H1 (cell line): ENCODE measurements at regions not wholly inside any gene's neighbourhood (a gene's known extent, or its start where the extent isn't known, plus 50 kb on each side); places are given as distances from the start of the nearest gene placed in this dataset.

Source experiments
- CTCF ChIA-PET: fragments of 300-600 bp; sonication (Branson Sonifier 250); formaldehyde crosslinking; loops from one replicate; lab custom pipeline; 2021; ENCODE audit not compliant: partially characterized antibody; lab: Charles Lee
- POLR2A ChIA-PET: fragments of 300-600 bp; sonication (Branson Sonifier 250); formaldehyde crosslinking; loops from one replicate; lab custom pipeline; 2021; ENCODE audit warnings: inconsistent platforms; ENCODE audit not compliant: partially characterized antibody; lab: Charles Lee
- DNase-seq, 2 experiments: peaks; one replicate each; pipeline versions ENCODE4 v3.0.0 to v3.0.0-alpha.2; 2010 to 2022; ENCODE audit warnings: low spot score in 2 of 2, low read depth in 1 of 2, mixed read lengths in 1 of 2
- FAIRE-seq: peaks from 2 replicates; lab custom pipeline; 2011; peaks lifted over from hg19 to GRCh38; lab: Jason Lieb, UNC
- H2AFZ ChIP-seq: 2 replicates; pipeline ENCODE4 v1.8.1; 2012; ENCODE audit warnings: low read length, inconsistent platforms
- H2AK5ac ChIP-seq: 2 replicates; pipeline ENCODE4 v1.6.1; 2013; ENCODE audit warnings: low read depth, low read length
- H2BK120ac ChIP-seq: replicated peaks from 2 replicates; pipeline ENCODE3; 2013; ENCODE audit warnings: low read depth, low read length, inconsistent platforms
- H2BK12ac ChIP-seq: 2 replicates; pipeline ENCODE4 v1.6.1; 2013; ENCODE audit warnings: low read depth, low read length
- H2BK15ac ChIP-seq: 2 replicates; pipeline ENCODE4 v1.6.1; 2013; ENCODE audit warnings: low read length
- H2BK20ac ChIP-seq: 2 replicates; pipeline ENCODE4 v1.6.1; 2013; ENCODE audit warnings: low read length
- H2BK5ac ChIP-seq: 2 replicates; pipeline ENCODE4 v1.6.1; 2013; ENCODE audit warnings: low read depth, low read length
- H3K14ac ChIP-seq: 2 replicates; pipeline ENCODE4 v1.6.1; 2013; ENCODE audit warnings: inconsistent platforms; ENCODE audit not compliant: insufficient read length
- H3K18ac ChIP-seq: 2 replicates; pipeline ENCODE4 v1.6.1; 2013; ENCODE audit warnings: low read length; ENCODE audit errors: extremely low read depth
- H3K23ac ChIP-seq: 2 replicates; pipeline ENCODE4 v1.6.1; 2013; ENCODE audit warnings: inconsistent platforms; ENCODE audit not compliant: insufficient read length
- H3K23me2 ChIP-seq: 2 replicates; pipeline ENCODE4 v1.6.1; 2013; ENCODE audit warnings: low read depth, low read length
- H3K27ac ChIP-seq: 2 replicates; pipeline ENCODE4 v1.6.1; 2011; ENCODE audit warnings: low read depth, low read length, inconsistent platforms
- H3K27me3 ChIP-seq, 4 experiments: replicated peaks in 1 of 4; 1 replicate in 1 of 4; 2 replicates in 3 of 4; pipeline versions ENCODE4 v1.6.1 to v1.8.1; 2011 to 2013; ENCODE audit warnings: low read length in 3 of 4, mild to moderate bottlenecking in 3 of 4, inconsistent platforms in 2 of 4, mixed read lengths in 2 of 4, moderate library complexity in 1 of 4; ENCODE audit not compliant: control insufficient read depth in 3 of 4, insufficient read depth in 3 of 4; ENCODE audit errors: extremely low read depth in 1 of 4
- H3K36me3 ChIP-seq, 4 experiments: 2 replicates each; pipeline versions ENCODE4 v1.6.1 to v1.8.1; 2011 to 2013; ENCODE audit warnings: mild to moderate bottlenecking in 4 of 4, low read length in 3 of 4, moderate library complexity in 2 of 4, control low read depth in 1 of 4, inconsistent platforms in 1 of 4; ENCODE audit not compliant: insufficient read depth in 4 of 4, control insufficient read depth in 2 of 4
- H3K4ac ChIP-seq: replicated peaks from 2 replicates; pipeline ENCODE3; 2013; ENCODE audit warnings: low read length, low read depth, mixed read lengths, inconsistent platforms; ENCODE audit not compliant: insufficient read length
- H3K4me1 ChIP-seq, 4 experiments: replicated peaks in 1 of 4; 1 replicate in 1 of 4; 2 replicates in 3 of 4; pipeline versions ENCODE4 v1.6.1 to v1.8.1; 2011 to 2013; ENCODE audit warnings: low read length in 3 of 4, inconsistent platforms in 2 of 4, mixed read lengths in 1 of 4; ENCODE audit not compliant: insufficient read depth in 4 of 4, control insufficient read depth in 3 of 4
- H3K4me2 ChIP-seq, 2 experiments: 2 replicates each; pipeline versions ENCODE4 v1.6.1 to v1.8.1; 2011 to 2013; ENCODE audit warnings: low read depth in 2 of 2, low read length in 2 of 2, control low read depth in 1 of 2, inconsistent platforms in 1 of 2, mild to moderate bottlenecking in 1 of 2; ENCODE audit not compliant: insufficient read depth in 1 of 2
- H3K4me3 ChIP-seq, 4 experiments: fragments of 200-600, 300-600 bp in 1 of 4; sonication (generic), shearing (Covaris generic), sonication (Bioruptor Twin) in 1 of 4; 2 replicates each; pipeline versions ENCODE4 v1.5.1 to v1.8.1; 2011 to 2016; ENCODE audit warnings: low read length in 4 of 4, low read depth in 3 of 4, control low read depth in 2 of 4, inconsistent platforms in 2 of 4, mild to moderate bottlenecking in 2 of 4, mixed read lengths in 1 of 4, moderate library complexity in 1 of 4; ENCODE audit not compliant: insufficient read depth in 2 of 4; ENCODE audit errors: extremely low read depth in 1 of 4
- H3K56ac ChIP-seq: replicated peaks from 2 replicates; pipeline ENCODE3; 2013; ENCODE audit warnings: low read depth, mild to moderate bottlenecking, mixed read lengths, low read length, inconsistent platforms; ENCODE audit not compliant: insufficient read length
- H3K79me1 ChIP-seq: 2 replicates; pipeline ENCODE4 v1.6.1; 2013; ENCODE audit warnings: low read depth, low read length, control low read depth
- H3K79me2 ChIP-seq, 2 experiments: 2 replicates each; pipeline versions ENCODE4 v1.6.1 to v1.8.1; 2012 to 2013; ENCODE audit warnings: low read length in 2 of 2, mild to moderate bottlenecking in 2 of 2, inconsistent platforms in 1 of 2; ENCODE audit not compliant: insufficient read depth in 2 of 2, control insufficient read depth in 1 of 2
- H3K9ac ChIP-seq, 4 experiments: replicated peaks in 1 of 4; 1 replicate in 1 of 4; 2 replicates in 3 of 4; pipeline versions ENCODE4 v1.6.1 to v1.8.1; 2011 to 2013; ENCODE audit warnings: low read depth in 3 of 4, low read length in 3 of 4, control low read depth in 2 of 4, mild to moderate bottlenecking in 2 of 4, moderate library complexity in 2 of 4, inconsistent platforms in 1 of 4; ENCODE audit errors: extremely low read depth in 1 of 4
- H3K9me3 ChIP-seq, 2 experiments: 2 replicates each; pipeline versions ENCODE4 v1.6.1 to v1.8.1; 2012 to 2013; ENCODE audit warnings: mild to moderate bottlenecking in 2 of 2, moderate library complexity in 2 of 2, control low read depth in 1 of 2, inconsistent platforms in 1 of 2, low read depth in 1 of 2, low read length in 1 of 2, mixed read lengths in 1 of 2; ENCODE audit not compliant: insufficient read depth in 2 of 2
- H4K20me1 ChIP-seq, 2 experiments: replicated peaks in 1 of 2; 2 replicates each; pipeline versions ENCODE3 to v1.8.1; 2011 to 2013; ENCODE audit warnings: inconsistent platforms in 2 of 2, low read length in 2 of 2, mild to moderate bottlenecking in 1 of 2; ENCODE audit not compliant: insufficient read depth in 2 of 2, control insufficient read depth in 1 of 2
- H4K5ac ChIP-seq: 2 replicates; pipeline ENCODE4 v1.6.1; 2013; ENCODE audit warnings: low read length, low read depth, mixed read lengths, inconsistent platforms; ENCODE audit not compliant: insufficient read length
- H4K8ac ChIP-seq: 2 replicates; pipeline ENCODE4 v1.8.0; 2013; ENCODE audit warnings: mild to moderate bottlenecking, moderate library complexity, low read length, inconsistent platforms; ENCODE audit not compliant: insufficient read depth; ENCODE audit errors: extremely low read depth
- H4K91ac ChIP-seq: replicated peaks from 2 replicates; pipeline ENCODE3; 2013; ENCODE audit warnings: low read length, mixed read lengths, inconsistent platforms; ENCODE audit not compliant: insufficient read length
- JUN ChIP-seq: IDR thresholded peaks from 2 replicates; pipeline ENCODE4 v1.6.1; 2011; ENCODE audit warnings: low read depth, mild to moderate bottlenecking, improper control_type of control experiment, low read length
- NRF1 ChIP-seq: IDR thresholded peaks from 2 replicates; pipeline ENCODE4 v1.6.1; 2011; ENCODE audit warnings: mild to moderate bottlenecking, low read depth, low read length, improper control_type of control experiment
- PHF8 ChIP-seq: fragments of 200-600 bp; sonication (generic); conservative IDR thresholded peaks from 2 replicates; pipeline ENCODE4 v1.7.1; 2012; ENCODE audit warnings: low read depth, mild to moderate bottlenecking, inconsistent platforms, low read length, moderate library complexity
- SIN3A ChIP-seq, 2 experiments: IDR thresholded peaks in 1 of 2; conservative IDR thresholded peaks in 1 of 2; 2 replicates each; pipeline ENCODE4 v1.6.1; 2011 to 2012; ENCODE audit warnings: low read length in 2 of 2, improper control_type of control experiment in 1 of 2, low read depth in 1 of 2, mild to moderate bottlenecking in 1 of 2
- TAF1 ChIP-seq: IDR thresholded peaks from 2 replicates; pipeline ENCODE4 v1.6.1; 2011; ENCODE audit warnings: mild to moderate bottlenecking, low read depth, low read length
- TAF7 ChIP-seq: optimal IDR thresholded peaks from 2 replicates; pipeline ENCODE3; 2011; ENCODE audit warnings: low read depth, mild to moderate bottlenecking, inconsistent platforms, low read length, moderate library complexity, borderline replicate concordance
- WGBS, 2 experiments: shearing (Covaris generic) in 1 of 2; methylation state at CpG; one replicate each; pipeline versions ENCODE4 v1.1.6 to v1.1.7; 2013 to 2015; ENCODE audit warnings: low lambda C conversion rate in 2 of 2, mixed read lengths in 2 of 2, inconsistent platforms in 1 of 2, low coverage in 1 of 2, missing lambda C conversion rate in 1 of 2; ENCODE audit not compliant: insufficient replicate concordance in 2 of 2, insufficient coverage in 1 of 2, insufficient read length in 1 of 2; ENCODE audit errors: extremely low coverage in 1 of 2, missing lambda C conversion rate in 1 of 2; 5-methylcytosine and 5-hydroxymethylcytosine counted together

DNA sequence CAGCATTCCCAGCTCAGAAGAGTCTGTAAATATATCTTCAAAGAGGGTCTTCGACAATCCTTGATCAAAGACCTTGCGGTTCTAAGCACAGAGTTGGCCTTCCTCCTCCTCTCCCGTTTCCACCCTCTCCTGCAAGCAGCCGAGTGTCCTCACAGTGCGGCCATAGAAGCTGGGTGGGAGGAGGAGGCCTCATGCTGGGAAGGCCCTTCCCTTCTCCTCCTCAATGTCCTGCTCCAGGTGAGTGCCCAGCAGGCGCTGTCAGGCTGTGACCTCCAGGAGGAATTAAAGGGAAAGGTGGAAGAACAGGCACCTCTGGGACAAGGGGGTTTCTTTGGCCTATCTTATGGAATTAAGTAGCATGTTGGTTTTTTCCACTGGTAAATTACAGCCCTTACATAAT lies 674.2 kb upstream of the ARGLU1 start:
- H3K14ac ChIP-seq: no peak overlapping the region
- H2BK20ac ChIP-seq: no peak overlapping the region
- no peak overlapping the region for H4K5ac ChIP-seq
- no peak overlapping the region for H3K27ac ChIP-seq
- H2AFZ ChIP-seq: no peak overlapping the region
- CTCF ChIA-PET: interaction anchor here (1.2 kb wide), 1 partner anchor 30 kb away, joined by 3 read pairs; no protein-coding TSS in a partner anchor
- DNase-seq (no peak), FAIRE-seq (no peak)
- no peak overlapping the region for H2BK15ac ChIP-seq
- POLR2A ChIA-PET: no interaction called here
- no peak overlapping the region for H4K8ac ChIP-seq
- H4K91ac ChIP-seq: no peak overlapping the region
- H3K4me3 ChIP-seq: no peak overlapping the region
- WGBS, 2 experiments: 88% methylated on average over 5 of the region's 6 CpGs; no CpG with 5 or more reads in 1 of the 2 experiments
- no peaks in the 10 kb centered on the region for H3K79me1 ChIP-seq
- H2BK5ac ChIP-seq: no peak overlapping the region
- no peaks in the 10 kb centered on the region for H3K9me3 ChIP-seq
- no peaks in the 10 kb centered on the region for H3K36me3 ChIP-seq
- H3K4ac ChIP-seq: no peak overlapping the region
- no peak overlapping the region for H2BK12ac ChIP-seq
- H3K23me2 ChIP-seq: no peaks in the 10 kb centered on the region
- no peak overlapping the region for H3K4me2 ChIP-seq
- no peaks in the 10 kb centered on the region for H3K27me3 ChIP-seq
- H4K20me1 ChIP-seq: no peaks in the 10 kb centered on the region
- no peak overlapping the region for H3K56ac ChIP-seq
- H2AK5ac ChIP-seq: no peak overlapping the region
- no peaks in the 10 kb centered on the region for H3K79me2 ChIP-seq
- H3K18ac ChIP-seq: no peak overlapping the region; the same call in 1 of the 2 replicates
- no peak overlapping the region for H3K9ac ChIP-seq
- H2BK120ac ChIP-seq: no peak overlapping the region
- H3K23ac ChIP-seq: no peak overlapping the region
- no peaks in the 10 kb centered on the region for H3K4me1 ChIP-seq
- TF ChIP-seq PHF8: no peak
- TF ChIP-seq NRF1: no peak
- no peak for TF ChIP-seq JUN
- TF ChIP-seq TAF1: no peak
- TF ChIP-seq SIN3A (conservative IDR thresholded peaks at IDR 0.05 in 1 of 2, IDR thresholded peaks at IDR 0.05 in 1 of 2; ENCODE audit: low read depth in 1 of 2, low read length in 2 of 2): no peak
- no peak for TF ChIP-seq TAF7
